IMR-90 (cell line): ENCODE measurements at regions not wholly inside any gene's neighbourhood (a gene's known extent, or its start where the extent isn't known, plus 50 kb on each side); places are given as distances from the start of the nearest gene placed in this dataset.

ENCODE experiments used
- ATAC-seq: fragments of 200-7000 bp; cut with Tn5 transposase; 2 replicates; pipeline ENCODE4 v1.9.1; 2020; ENCODE audit warnings: low read depth, mild to moderate bottlenecking, moderate library complexity
- BruUV-seq: library from RNA; stranded (reverse); fragments of 400-500 nt; replicated peaks from 2 replicates; lab custom pipeline; 2021; lab: Mats Ljungman, UMichigan
- CTCF ChIA-PET: fragments of 300-600 bp; formaldehyde crosslinking; extraction: SDS; loops from one replicate; lab custom pipeline; 2021; ENCODE audit warnings: antibody characterized with exemption; lab: Yijun Ruan, JAX
- POLR2A ChIA-PET: fragments of 300-600 bp; sonication (Branson Sonifier 250); formaldehyde crosslinking; loops from one replicate; lab custom pipeline; 2022; ENCODE audit warnings: antibody characterized with exemption; ENCODE audit not compliant: unreplicated experiment; lab: Charles Lee
- DNase-seq: peaks from one replicate; pipeline ENCODE4 v3.0.0; 2013
- H2AFZ ChIP-seq: replicated peaks from 2 replicates; pipeline ENCODE3; 2013; ENCODE audit warnings: low read length, mild to moderate bottlenecking; ENCODE audit not compliant: poor library complexity
- H2AK5ac ChIP-seq: 2 replicates; pipeline ENCODE4 v1.6.1; 2013; ENCODE audit warnings: low read depth, low read length, inconsistent platforms
- H2AK9ac ChIP-seq: replicated peaks from 2 replicates; pipeline ENCODE3; 2013; ENCODE audit warnings: mild to moderate bottlenecking, low read depth, low read length, moderate library complexity; ENCODE audit not compliant: poor library complexity
- H2BK120ac ChIP-seq: 2 replicates; pipeline ENCODE4 v1.6.1; 2013; ENCODE audit warnings: low read depth, low read length, inconsistent platforms
- H2BK15ac ChIP-seq: 3 replicates; pipeline ENCODE4 v1.6.1; 2013; ENCODE audit warnings: low read depth, low read length, inconsistent platforms
- H2BK20ac ChIP-seq: 2 replicates; pipeline ENCODE4 v1.6.1; 2013; ENCODE audit warnings: low read depth, mild to moderate bottlenecking, inconsistent platforms, low read length, moderate library complexity
- H2BK5ac ChIP-seq: 2 replicates; pipeline ENCODE4 v1.6.1; 2013; ENCODE audit warnings: mild to moderate bottlenecking, low read depth, low read length, inconsistent platforms; ENCODE audit not compliant: poor library complexity, severe bottlenecking
- H3K14ac ChIP-seq: replicated peaks from 2 replicates; pipeline ENCODE4 v1.6.1; 2013; ENCODE audit warnings: low read depth, low read length, inconsistent platforms
- H3K18ac ChIP-seq: 2 replicates; pipeline ENCODE4 v1.6.1; 2013; ENCODE audit warnings: low read depth, low read length, control low read depth
- H3K23ac ChIP-seq: 2 replicates; pipeline ENCODE4 v1.6.1; 2013; ENCODE audit warnings: low read depth, low read length, inconsistent platforms
- H3K27ac ChIP-seq: 2 replicates; pipeline ENCODE4 v1.5.1; 2013; ENCODE audit warnings: mild to moderate bottlenecking, control low read depth, low read length; ENCODE audit not compliant: insufficient read depth
- H3K27me3 ChIP-seq: 2 replicates; pipeline ENCODE4 v1.6.1; 2013; ENCODE audit warnings: low read length; ENCODE audit not compliant: control insufficient read depth, insufficient read depth
- H3K36me3 ChIP-seq: 2 replicates; pipeline ENCODE4 v1.6.1; 2013; ENCODE audit warnings: low read length, mixed read lengths; ENCODE audit not compliant: control insufficient read depth, insufficient read depth
- H3K4ac ChIP-seq: 2 replicates; pipeline ENCODE4 v1.6.1; 2013; ENCODE audit warnings: low read depth, low read length, inconsistent platforms
- H3K4me1 ChIP-seq: 2 replicates; pipeline ENCODE4 v1.6.1; 2013; ENCODE audit warnings: low read length, mixed read lengths; ENCODE audit not compliant: control insufficient read depth, insufficient read depth
- H3K4me2 ChIP-seq: 2 replicates; pipeline ENCODE4 v1.6.1; 2013; ENCODE audit warnings: low read depth, mild to moderate bottlenecking, control low read depth, low read length, moderate library complexity
- H3K4me3 ChIP-seq: 2 replicates; pipeline ENCODE4 v1.5.1; 2013; ENCODE audit warnings: low read depth, mild to moderate bottlenecking, control low read depth, low read length, moderate library complexity; ENCODE audit not compliant: insufficient read depth
- H3K56ac ChIP-seq: 2 replicates; pipeline ENCODE4 v1.6.1; 2013; ENCODE audit warnings: low read length, inconsistent platforms; ENCODE audit not compliant: insufficient read depth; ENCODE audit errors: extremely low read depth
- H3K79me1 ChIP-seq, 2 experiments: 2 replicates each; pipeline ENCODE4 v1.6.1; 2013; ENCODE audit warnings: low read length in 2 of 2, inconsistent platforms in 1 of 2, low read depth in 1 of 2
- H3K9ac ChIP-seq: 2 replicates; pipeline ENCODE4 v1.6.1; 2013; ENCODE audit warnings: low read depth, low read length, control low read depth
- H3K9me1 ChIP-seq: 2 replicates; pipeline ENCODE4 v1.6.1; 2013; ENCODE audit warnings: low read length, inconsistent platforms; ENCODE audit not compliant: insufficient read depth
- H3K9me3 ChIP-seq: 2 replicates; pipeline ENCODE4 v1.6.1; 2013; ENCODE audit warnings: low read length; ENCODE audit not compliant: control insufficient read depth, insufficient read depth
- H4K20me1 ChIP-seq: 2 replicates; pipeline ENCODE4 v1.6.1; 2013; ENCODE audit warnings: low read length, inconsistent platforms; ENCODE audit not compliant: insufficient read depth
- H4K5ac ChIP-seq: 2 replicates; pipeline ENCODE4 v1.6.1; 2013; ENCODE audit warnings: mild to moderate bottlenecking, low read depth, low read length, control low read depth
- H4K8ac ChIP-seq, 2 experiments: 2 replicates each; pipeline ENCODE4 v1.6.1; 2013; ENCODE audit warnings: low read depth in 2 of 2, low read length in 2 of 2, control low read depth in 1 of 2, inconsistent platforms in 1 of 2
- H4K91ac ChIP-seq: 2 replicates; pipeline ENCODE4 v1.6.1; 2013; ENCODE audit warnings: low read depth, low read length, inconsistent platforms; ENCODE audit not compliant: insufficient read depth
- BHLHE40 ChIP-seq: fragments of 150-350 bp; IDR thresholded peaks from 2 replicates; pipeline ENCODE4 v1.6.1; 2016; ENCODE audit warnings: mild to moderate bottlenecking, low read depth, low read length
- CEBPB ChIP-seq: IDR thresholded peaks from 2 replicates; pipeline ENCODE4 v1.6.1; 2012; ENCODE audit warnings: low read depth, low read length, improper control_type of control experiment
- CHD1 ChIP-seq: IDR thresholded peaks from 2 replicates; pipeline ENCODE4 v1.6.1; 2012; ENCODE audit warnings: low read depth, low read length, improper control_type of control experiment
- FOS ChIP-seq: fragments of 150-350 bp; IDR thresholded peaks from 2 replicates; pipeline ENCODE4 v1.6.1; 2016; ENCODE audit warnings: low read depth, low read length
- MAFK ChIP-seq: IDR thresholded peaks from 2 replicates; pipeline ENCODE4 v1.6.1; 2012; ENCODE audit warnings: low read depth, low read length, improper control_type of control experiment
- MAZ ChIP-seq: IDR thresholded peaks from 2 replicates; pipeline ENCODE4 v1.6.1; 2012; ENCODE audit warnings: low read depth, mild to moderate bottlenecking, low read length, improper control_type of control experiment, moderate library complexity, borderline replicate concordance
- RAD21 ChIP-seq: IDR thresholded peaks from 2 replicates; pipeline ENCODE4 v1.6.1; 2012; ENCODE audit warnings: low read length, improper control_type of control experiment
- RCOR1 ChIP-seq: IDR thresholded peaks from 2 replicates; pipeline ENCODE4 v1.6.1; 2012; ENCODE audit warnings: mild to moderate bottlenecking, low read length, improper control_type of control experiment; ENCODE audit not compliant: insufficient replicate concordance
- RFX5 ChIP-seq: IDR thresholded peaks from 2 replicates; pipeline ENCODE4 v1.8.0; 2012; ENCODE audit warnings: low read depth, mild to moderate bottlenecking, low read length, moderate library complexity
- SMC3 ChIP-seq: fragments of 150-350 bp; IDR thresholded peaks from 2 replicates; pipeline ENCODE4 v1.6.1; 2016; ENCODE audit warnings: low read depth, mild to moderate bottlenecking, antibody characterized with exemption, low read length, moderate library complexity
- WGBS, 2 experiments: methylation state at CpG; one replicate each; pipeline versions ENCODE4 v1.1.5 to v1.1.7; 2013; ENCODE audit warnings: missing lambda C conversion rate in 2 of 2; ENCODE audit not compliant: insufficient read length in 1 of 2; ENCODE audit errors: extremely low coverage in 2 of 2; 5-methylcytosine and 5-hydroxymethylcytosine counted together
- dilution Hi-C: fragments of 300-500 bp; cut with HindIII; formaldehyde crosslinking; loops from one replicate; pipeline ENCODE4 v1.14.3; 2018; ENCODE audit warnings: low sequenced_read_pairs; ENCODE audit not compliant: unreplicated experiment
- in situ Hi-C: fragments of 300-500 bp; cut with MboI; formaldehyde crosslinking; loops from 3 replicates; pipeline ENCODE4 v1.14.3; 2019; ENCODE audit warnings: low sequenced_read_pairs, inconsistent platforms, mixed read lengths
- intact Hi-C: fragments of 100-400 bp; cut with micrococcal nuclease; formaldehyde crosslinking; loops from 2 replicates; pipeline ENCODE4 v1.10.0; 2022
- TF ChIP-seq, protein P1 (sequence below): conservative IDR thresholded peaks from 2 replicates; pipeline ENCODE4 v1.5.1; 2012; ENCODE audit warnings: mild to moderate bottlenecking, low read depth, low read length, improper control_type of control experiment
- TF ChIP-seq, protein P2 (sequence below): fragments of 150-350 bp; IDR thresholded peaks from 2 replicates; pipeline ENCODE4 v1.6.1; 2017; ENCODE audit warnings: mild to moderate bottlenecking, antibody characterized with exemption, low read length, low read depth

DNA sequence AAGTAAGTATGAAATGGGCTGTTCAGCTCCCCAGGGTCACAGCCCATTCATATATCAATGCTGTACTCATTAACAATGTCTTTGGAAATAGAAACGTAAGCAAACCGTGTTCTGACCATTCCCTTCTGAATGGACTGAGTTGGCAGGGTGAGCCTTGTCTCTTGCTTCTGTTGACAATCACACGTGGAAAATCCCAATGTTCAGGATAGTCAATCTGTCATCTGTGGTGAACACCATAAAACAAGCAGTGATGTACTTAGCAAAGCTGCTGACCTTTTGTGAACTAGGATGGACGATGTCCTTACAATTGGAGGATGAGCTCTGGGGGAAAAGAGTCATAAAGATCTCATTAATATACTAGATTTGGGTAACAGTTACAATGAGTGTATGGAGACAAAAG is 109.6 kb upstream of the PAQR3 start:
- no peak overlapping the region for H2BK15ac ChIP-seq
- H3K79me1 ChIP-seq = no peaks in the 10 kb centered on the region
- no peak overlapping the region for H3K4me2 ChIP-seq
- intact Hi-C loops = loop anchor here (10.0 kb wide), 2 partner anchors 266 to 1136 kb away; no protein-coding TSS in a partner anchor
- H4K5ac ChIP-seq = no peak overlapping the region
- no peaks in the 10 kb centered on the region for H3K9me3 ChIP-seq
- no peak overlapping the region for H4K91ac ChIP-seq
- TF ChIP-seq MAZ (no peak), FOS (no peak), CEBPB (no peak), RCOR1 (no peak), BHLHE40 (no peak), SMC3 (no peak), RFX5 (no peak), MAFK (no peak), CHD1 (no peak), RAD21 (no peak)
- TF ChIP-seq, protein P1, sequence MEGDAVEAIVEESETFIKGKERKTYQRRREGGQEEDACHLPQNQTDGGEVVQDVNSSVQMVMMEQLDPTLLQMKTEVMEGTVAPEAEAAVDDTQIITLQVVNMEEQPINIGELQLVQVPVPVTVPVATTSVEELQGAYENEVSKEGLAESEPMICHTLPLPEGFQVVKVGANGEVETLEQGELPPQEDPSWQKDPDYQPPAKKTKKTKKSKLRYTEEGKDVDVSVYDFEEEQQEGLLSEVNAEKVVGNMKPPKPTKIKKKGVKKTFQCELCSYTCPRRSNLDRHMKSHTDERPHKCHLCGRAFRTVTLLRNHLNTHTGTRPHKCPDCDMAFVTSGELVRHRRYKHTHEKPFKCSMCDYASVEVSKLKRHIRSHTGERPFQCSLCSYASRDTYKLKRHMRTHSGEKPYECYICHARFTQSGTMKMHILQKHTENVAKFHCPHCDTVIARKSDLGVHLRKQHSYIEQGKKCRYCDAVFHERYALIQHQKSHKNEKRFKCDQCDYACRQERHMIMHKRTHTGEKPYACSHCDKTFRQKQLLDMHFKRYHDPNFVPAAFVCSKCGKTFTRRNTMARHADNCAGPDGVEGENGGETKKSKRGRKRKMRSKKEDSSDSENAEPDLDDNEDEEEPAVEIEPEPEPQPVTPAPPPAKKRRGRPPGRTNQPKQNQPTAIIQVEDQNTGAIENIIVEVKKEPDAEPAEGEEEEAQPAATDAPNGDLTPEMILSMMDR = no peak
- TF ChIP-seq, protein P2, sequence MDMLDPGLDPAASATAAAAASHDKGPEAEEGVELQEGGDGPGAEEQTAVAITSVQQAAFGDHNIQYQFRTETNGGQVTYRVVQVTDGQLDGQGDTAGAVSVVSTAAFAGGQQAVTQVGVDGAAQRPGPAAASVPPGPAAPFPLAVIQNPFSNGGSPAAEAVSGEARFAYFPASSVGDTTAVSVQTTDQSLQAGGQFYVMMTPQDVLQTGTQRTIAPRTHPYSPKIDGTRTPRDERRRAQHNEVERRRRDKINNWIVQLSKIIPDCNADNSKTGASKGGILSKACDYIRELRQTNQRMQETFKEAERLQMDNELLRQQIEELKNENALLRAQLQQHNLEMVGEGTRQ = no peak
- no peaks in the 10 kb centered on the region; the same call in 1 of the 2 replicates for H3K9me1 ChIP-seq
- no peak overlapping the region for H3K4me3 ChIP-seq
- no peak overlapping the region for H2AK5ac ChIP-seq
- ChIA-PET CTCF (no interaction called here), POLR2A (no interaction called here)
- no peak overlapping the region for H2BK120ac ChIP-seq
- no peaks in the 10 kb centered on the region for H3K27me3 ChIP-seq
- no peak overlapping the region for H2AK9ac ChIP-seq
- no peak overlapping the region for H3K27ac ChIP-seq
- no peak for DNase-seq
- H4K8ac ChIP-seq = no peak overlapping the region
- H3K56ac ChIP-seq = no peak overlapping the region
- H3K4ac ChIP-seq = no peak overlapping the region
- no peaks in the 10 kb centered on the region for H3K36me3 ChIP-seq
- no peak overlapping the region for H3K9ac ChIP-seq
- in situ Hi-C loops = loop anchor here (25.0 kb wide), 1 partner anchor 1163 kb away; no protein-coding TSS in a partner anchor
- H3K23ac ChIP-seq = no peak overlapping the region
- H4K20me1 ChIP-seq = no peaks in the 10 kb centered on the region
- H2BK5ac ChIP-seq = no peak overlapping the region
- no peaks in the 10 kb centered on the region for H3K4me1 ChIP-seq
- no peak overlapping the region for H3K14ac ChIP-seq
- no TSS peak for BruUV-seq
- no peak overlapping the region for H2BK20ac ChIP-seq
- dilution Hi-C loops = no loop called here
- 33% methylated on average over 1 of the region's 4 CpGs; no CpG with 5 or more reads in 1 of the 2 experiments for WGBS, 2 experiments
- H2AFZ ChIP-seq = no peak overlapping the region
- H3K18ac ChIP-seq = no peak overlapping the region
- no peak for ATAC-seq
